BLaER1 (cell line): ENCODE measurements at regions not wholly inside any gene's neighbourhood (a gene's known extent, or its start where the extent isn't known, plus 50 kb on each side); places are given as distances from the start of the nearest gene placed in this dataset.

Source experiments
- H3K27ac ChIP-seq: shearing (Covaris generic); formaldehyde crosslinking; 2 replicates; pipeline ENCODE4 v1.8.1; 2022
- H3K27me3 ChIP-seq: shearing (Covaris generic); formaldehyde crosslinking; 2 replicates; pipeline ENCODE4 v1.8.1; 2022
- H3K36me3 ChIP-seq: shearing (Covaris generic); formaldehyde crosslinking; 2 replicates; pipeline ENCODE4 v1.8.1; 2022
- H3K4me1 ChIP-seq: shearing (Covaris generic); formaldehyde crosslinking; 2 replicates; pipeline ENCODE4 v1.8.1; 2022
- H3K4me2 ChIP-seq: shearing (Covaris generic); formaldehyde crosslinking; 2 replicates; pipeline ENCODE4 v1.8.1; 2022
- H3K4me3 ChIP-seq: shearing (Covaris generic); formaldehyde crosslinking; 2 replicates; pipeline ENCODE4 v1.8.1; 2022
- H3K9ac ChIP-seq: shearing (Covaris generic); formaldehyde crosslinking; 2 replicates; pipeline ENCODE4 v1.8.1; 2022
- H3K9me3 ChIP-seq: shearing (Covaris generic); formaldehyde crosslinking; 2 replicates; pipeline ENCODE4 v1.8.1; 2022
- H4K20me1 ChIP-seq: shearing (Covaris generic); formaldehyde crosslinking; 2 replicates; pipeline ENCODE4 v1.8.1; 2022
- Cebpa-rat ChIP-seq: shearing (Covaris generic); IDR thresholded peaks from 2 replicates; pipeline ENCODE4 v1.8.1; 2022

- H3K36me3 ChIP-seq = no peaks in the 10 kb centered on the region
- H3K27me3 ChIP-seq = no peaks in the 10 kb centered on the region
- peaks cover 10% of the 10 kb centered on the region for H3K4me1 ChIP-seq
- no peak overlapping the region for H3K4me2 ChIP-seq
- H3K9ac ChIP-seq = no peak overlapping the region
- TF ChIP-seq Cebpa-rat = no peak
- no peak overlapping the region for H3K4me3 ChIP-seq
- no peak overlapping the region for H3K27ac ChIP-seq
- no peaks in the 10 kb centered on the region for H3K9me3 ChIP-seq
- H4K20me1 ChIP-seq = no peaks in the 10 kb centered on the region
These were observed 49.6 kb upstream of the AFDN start for GRCh38 chr6:167776906-167777627.
